Lower leg skin (tissue), 3 donors: ENCODE measurements at regions not wholly inside any gene's neighbourhood (a gene's known extent, or its start where the extent isn't known, plus 50 kb on each side); places are given as distances from the start of the nearest gene placed in this dataset.

Experiments used
- CTCF ChIP-seq, 3 donors: fragments of 450-650 bp; IDR thresholded peaks; one replicate each; pipeline ENCODE4 v1.5.1; 2016; ENCODE audit warnings: antibody characterized with exemption in 3 of 3, mild to moderate bottlenecking in 3 of 3, moderate library complexity in 2 of 3
- POLR2A ChIP-seq, 2 donors: fragments of 450-650 bp; IDR thresholded peaks; one replicate each; pipeline ENCODE4 v1.6.1; 2016 to 2017; ENCODE audit warnings: antibody characterized with exemption in 2 of 2, mild to moderate bottlenecking in 1 of 2, moderate library complexity in 1 of 2

DNA sequence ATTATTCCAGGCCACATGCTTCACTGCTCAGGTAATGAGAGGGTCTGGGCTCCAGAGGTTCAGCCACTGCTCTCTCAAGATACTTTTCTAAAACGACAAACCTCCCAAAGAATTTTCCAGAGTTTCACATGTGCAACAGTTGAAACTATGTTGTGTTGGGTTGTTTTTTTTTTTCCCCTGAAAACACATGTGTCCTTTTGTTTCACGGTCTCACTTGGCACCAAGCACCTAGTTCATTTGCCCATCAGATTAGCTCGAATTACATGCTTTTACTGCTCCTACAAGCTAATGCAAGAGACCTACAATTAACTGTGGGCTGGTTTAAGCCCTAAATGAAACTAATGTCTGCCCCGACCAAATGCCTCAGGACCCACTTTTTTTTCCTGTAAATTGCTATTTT lies 313.3 kb downstream of the FGFR2 start:
- no peak for TF ChIP-seq CTCF (IDR thresholded peaks at IDR 0.05)
- no peak for TF ChIP-seq POLR2A (IDR thresholded peaks at IDR 0.05)
